ENCODE measurements at regions not wholly inside any gene's neighbourhood (a gene's known extent, or its start where the extent isn't known, plus 50 kb on each side); places are given as distances from the start of the nearest gene placed in this dataset.

- no peak for DNase-seq (ENCODE audit: low read depth in 2 of 2)
Observed at GRCh38 chr17:79169861-79170260, 95.2 kb downstream of the ENGASE start.

DNA sequence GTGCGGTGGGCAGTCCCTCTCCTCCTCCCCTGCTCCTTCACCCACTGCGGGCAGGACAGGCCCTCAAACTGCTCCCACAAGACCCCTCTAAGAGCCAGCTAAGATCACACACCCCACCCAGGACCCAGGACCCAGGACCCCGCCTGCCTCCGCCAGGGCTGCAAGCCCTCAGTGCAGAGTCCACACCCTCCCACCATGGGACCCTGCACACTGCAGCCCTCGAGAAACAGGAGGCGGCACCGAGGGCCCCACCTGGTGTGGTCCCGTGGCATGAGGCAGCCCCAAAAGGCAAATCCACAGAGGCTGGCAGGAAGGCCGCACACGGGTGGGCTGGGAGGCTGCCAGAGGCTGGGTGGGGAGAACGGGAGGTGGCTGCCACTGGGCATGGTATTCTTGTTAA, 94.7 kb downstream of the ENGASE start:
- no peak for DNase-seq (ENCODE audit: low read depth in 2 of 2)

- no peak for DNase-seq (ENCODE audit: low read depth in 2 of 2)
Observed at GRCh38 chr17:79168486-79169055, 93.9 kb downstream of the ENGASE start.

DNA sequence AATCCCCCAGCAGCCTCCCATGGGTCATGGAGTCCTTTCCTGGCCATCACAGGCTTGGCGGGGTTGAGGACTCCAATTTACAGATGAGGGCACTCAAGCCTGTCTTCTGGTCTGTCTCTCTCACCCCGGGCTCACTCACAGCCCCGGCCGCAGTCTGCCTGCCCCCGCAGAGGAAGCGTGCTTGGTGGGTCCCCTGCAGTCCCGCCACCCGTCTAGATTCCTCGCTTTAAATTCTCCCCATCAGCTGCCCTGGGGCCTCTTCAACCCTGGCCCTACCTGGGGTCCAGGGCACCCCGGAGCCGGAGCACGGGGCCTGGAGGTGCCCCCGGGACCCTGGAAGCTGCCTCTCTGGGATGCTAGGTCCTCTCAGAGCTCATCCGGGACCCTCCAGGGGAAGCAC, 92.9 kb downstream of the ENGASE start:
- DNase-seq (ENCODE audit: low read depth in 2 of 2): no peak

DNA sequence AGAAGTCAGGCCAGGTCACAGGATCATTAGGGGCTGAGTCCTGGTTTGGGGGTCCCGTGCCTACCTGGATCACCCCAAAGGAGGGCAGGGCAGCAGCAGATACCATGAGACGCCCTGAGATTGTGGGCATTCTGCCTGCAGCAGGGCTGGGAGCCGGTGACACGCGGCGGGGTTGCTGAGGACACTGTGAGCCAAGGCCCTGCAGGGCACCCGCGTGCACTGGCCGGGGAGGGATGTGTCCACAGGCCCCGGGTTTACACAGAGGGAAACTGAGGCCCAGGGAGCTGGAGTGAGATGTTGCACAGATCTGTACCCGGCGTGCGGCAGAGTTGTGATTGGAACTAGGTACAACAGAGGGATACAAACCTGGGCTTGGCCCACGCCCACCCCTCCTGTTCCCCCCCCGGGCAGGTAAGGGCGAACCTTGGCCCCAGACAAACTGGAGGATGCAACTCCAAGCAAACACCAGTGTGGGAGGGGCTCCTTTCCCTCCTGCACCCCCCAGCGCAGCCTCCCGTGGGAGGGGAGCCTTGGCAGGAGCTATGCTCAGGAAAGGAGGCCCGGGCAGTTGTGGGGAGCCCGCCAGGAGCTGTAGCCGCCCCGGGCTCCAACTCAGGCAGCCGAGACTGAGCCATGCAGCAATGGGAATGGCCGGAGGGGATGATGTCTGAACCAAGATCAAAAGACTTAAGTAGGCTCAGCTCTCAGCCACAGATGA, 91.3 kb downstream of the ENGASE start:
- DNase-seq (ENCODE audit: low read depth in 2 of 2): no peak

GRCh38 chr17:79164913-79165695, 90.5 kb downstream of the ENGASE start:
- no peak for DNase-seq (ENCODE audit: low read depth in 2 of 2)

DNA sequence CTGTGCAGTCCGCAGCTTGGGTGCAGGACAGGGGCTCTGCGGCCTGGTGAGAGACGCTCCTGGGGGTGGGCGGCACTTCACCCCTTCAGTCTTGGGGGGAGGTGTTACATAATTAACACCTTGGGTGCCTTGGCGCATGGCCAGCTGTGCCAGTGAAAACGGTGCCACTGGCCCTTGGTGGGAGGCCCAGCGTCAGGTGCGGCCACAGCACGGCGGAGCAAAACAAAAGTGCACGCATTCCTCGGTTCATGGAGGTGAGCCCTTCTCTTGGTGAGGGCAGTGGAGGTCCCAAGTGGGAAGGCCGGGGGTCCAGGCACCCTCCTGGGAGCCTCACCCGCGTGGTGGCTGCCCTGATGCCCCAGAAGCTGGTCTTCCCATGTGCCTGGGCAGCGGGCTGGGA, 89.8 kb downstream of the ENGASE start:
- no peak for DNase-seq (ENCODE audit: low read depth in 2 of 2)

DNA sequence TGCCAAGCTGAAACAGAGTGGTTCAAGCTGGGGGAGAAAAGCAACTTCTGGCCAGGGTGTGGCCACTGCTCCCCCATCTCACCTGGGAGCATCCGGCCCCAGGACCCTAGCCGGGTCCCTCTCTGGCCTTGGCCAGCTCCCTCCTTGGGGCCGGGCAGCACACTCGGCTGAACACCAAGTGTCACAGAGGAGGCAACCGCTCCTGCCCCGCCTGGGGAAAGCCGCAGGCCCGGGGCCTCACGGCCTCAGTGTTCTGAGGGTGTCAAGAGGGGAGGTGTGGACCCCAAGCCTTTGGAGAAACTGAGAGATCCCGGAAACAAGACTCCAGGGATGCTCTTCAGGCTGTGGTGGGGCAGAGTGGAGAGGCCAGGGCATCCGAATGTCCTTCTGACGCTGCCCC, 88.4 kb downstream of the ENGASE start:
- no peak for DNase-seq (ENCODE audit: low read depth in 2 of 2)

DNA sequence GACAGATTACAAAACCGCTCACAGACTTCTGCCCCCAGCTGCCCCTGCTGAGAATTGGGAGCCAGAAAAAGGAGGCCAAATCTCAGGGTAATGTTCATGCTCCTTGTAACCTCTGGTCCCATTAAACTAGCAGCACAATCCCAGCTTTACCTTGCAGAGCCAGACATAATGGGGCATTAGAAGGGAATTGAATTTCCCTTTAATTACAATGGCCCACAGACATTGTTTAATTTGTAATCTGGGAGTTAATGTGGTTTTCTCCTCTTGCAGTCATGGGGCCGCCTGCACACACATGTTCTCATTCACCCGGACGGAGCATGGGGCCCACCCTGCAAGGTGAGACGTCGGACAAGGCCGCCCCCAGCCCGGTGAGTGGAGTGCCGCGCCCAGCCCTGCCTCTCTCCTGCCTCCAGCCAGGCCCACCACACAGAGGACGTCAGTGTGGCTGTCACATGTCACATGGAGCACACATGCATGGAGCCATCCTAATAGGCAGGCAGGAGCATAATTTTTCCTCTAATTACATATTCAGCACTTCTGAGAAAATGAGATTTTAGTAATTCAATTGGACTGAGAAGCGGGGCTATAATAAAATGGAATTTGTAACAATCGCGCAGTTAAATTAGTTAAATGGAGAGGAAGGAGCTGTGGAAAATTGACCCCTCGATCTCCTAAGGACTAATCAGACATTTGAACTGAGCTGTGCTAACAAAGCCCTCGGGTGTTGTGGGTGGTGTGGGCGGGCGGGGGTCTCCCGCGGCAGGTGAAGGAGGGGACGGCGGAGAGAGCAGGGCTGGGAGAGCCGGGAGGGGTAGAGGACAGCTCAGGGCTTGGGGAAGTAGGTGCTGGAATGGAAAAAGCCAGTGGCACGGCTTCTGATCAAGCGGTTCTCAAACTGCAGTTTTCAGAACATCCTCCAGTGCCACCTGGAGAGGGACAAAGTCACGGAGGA, 87.7 kb downstream of the ENGASE start:
- DNase-seq (ENCODE audit: low read depth in 2 of 2): no peak

DNA sequence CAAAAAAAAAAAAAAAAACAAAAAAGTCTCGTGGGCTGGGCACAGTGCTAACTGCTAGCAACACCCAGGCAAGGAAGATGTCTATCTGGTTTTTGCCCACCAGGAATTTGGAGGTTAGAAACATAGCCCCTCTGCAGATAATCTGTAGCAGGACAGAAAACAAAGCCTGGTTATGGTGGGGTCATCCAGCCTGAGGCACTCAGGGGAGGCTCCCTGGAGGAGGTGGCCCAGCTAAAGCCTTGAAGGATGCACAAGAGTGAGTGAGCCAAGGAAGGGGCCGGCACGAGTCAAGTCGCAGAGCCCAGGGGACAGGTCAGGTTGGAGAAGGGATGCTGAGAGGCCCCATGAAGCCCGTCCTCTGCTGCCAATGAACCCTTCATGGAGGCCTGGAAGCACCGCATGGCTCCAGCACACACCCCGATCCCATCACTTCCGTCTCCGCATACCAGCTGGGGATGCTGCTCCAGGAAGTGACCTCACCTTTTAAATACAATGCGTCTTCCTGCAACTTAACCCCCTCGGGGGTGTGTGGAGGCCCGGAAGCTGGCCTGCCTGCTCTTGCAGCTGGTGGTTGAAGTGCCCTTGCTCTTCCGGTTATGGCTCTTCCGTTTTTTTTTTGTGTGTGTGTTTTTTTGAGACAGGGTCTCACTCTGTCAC, 86.5 kb downstream of the ENGASE start:
- no peak for DNase-seq (ENCODE audit: low read depth in 2 of 2)

GRCh38 chr17:79159926-79160325, 85.3 kb downstream of the ENGASE start:
- DNase-seq (ENCODE audit: low read depth in 2 of 2): no peak

GRCh38 chr17:79159471-79159870, 84.8 kb downstream of the ENGASE start:
- no peak for DNase-seq (ENCODE audit: low read depth in 2 of 2)

GRCh38 chr17:79156463-79157095, 82.0 kb downstream of the ENGASE start:
- no peak for DNase-seq (ENCODE audit: low read depth in 2 of 2)

DNA sequence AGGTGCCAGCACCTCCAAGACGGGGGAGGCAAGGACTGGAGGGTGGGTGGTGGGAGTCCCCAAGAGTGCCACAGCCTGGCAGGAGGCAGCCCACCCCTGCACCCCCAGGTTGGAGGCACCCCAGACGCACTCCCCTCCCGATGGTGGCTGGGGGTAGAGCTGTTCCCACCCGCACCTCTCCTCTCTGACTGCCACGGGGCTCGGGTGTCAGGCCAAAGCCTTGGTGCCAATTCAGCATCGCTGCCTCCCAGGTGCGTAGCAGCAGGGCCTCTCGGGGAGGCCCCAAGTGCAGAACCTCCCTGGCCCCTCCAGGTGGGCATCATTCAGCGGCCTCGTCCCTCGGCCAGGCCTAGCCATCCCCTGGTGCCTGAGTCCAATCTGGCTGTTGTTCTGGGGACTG, 81.1 kb downstream of the ENGASE start:
- no peak for DNase-seq (ENCODE audit: low read depth in 2 of 2)

GRCh38 chr17:79154951-79155585, 80.4 kb downstream of the ENGASE start:
- DNase-seq (ENCODE audit: low read depth in 2 of 2): no peak

DNA sequence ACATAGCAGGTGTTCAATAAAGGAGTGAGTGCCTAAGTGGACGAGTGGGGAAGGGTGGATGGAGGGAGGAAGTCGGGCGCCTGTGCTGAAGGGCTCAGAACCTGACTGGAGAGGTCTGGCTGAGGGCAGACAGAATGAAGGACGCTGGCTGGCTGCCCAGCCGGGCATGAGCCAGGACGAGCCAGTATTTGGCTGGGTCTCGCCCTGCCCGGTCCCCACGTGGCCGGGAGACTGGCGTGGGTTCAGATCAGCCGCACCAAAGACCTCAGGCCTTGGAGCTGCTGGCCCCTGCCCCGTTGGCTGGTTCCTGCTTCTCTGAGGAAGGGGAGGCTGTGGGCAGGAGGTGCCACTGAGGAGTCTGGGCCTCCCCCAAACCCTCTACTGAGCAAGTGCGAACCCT, 79.8 kb downstream of the ENGASE start:
- DNase-seq (ENCODE audit: low read depth in 2 of 2): no peak

DNA sequence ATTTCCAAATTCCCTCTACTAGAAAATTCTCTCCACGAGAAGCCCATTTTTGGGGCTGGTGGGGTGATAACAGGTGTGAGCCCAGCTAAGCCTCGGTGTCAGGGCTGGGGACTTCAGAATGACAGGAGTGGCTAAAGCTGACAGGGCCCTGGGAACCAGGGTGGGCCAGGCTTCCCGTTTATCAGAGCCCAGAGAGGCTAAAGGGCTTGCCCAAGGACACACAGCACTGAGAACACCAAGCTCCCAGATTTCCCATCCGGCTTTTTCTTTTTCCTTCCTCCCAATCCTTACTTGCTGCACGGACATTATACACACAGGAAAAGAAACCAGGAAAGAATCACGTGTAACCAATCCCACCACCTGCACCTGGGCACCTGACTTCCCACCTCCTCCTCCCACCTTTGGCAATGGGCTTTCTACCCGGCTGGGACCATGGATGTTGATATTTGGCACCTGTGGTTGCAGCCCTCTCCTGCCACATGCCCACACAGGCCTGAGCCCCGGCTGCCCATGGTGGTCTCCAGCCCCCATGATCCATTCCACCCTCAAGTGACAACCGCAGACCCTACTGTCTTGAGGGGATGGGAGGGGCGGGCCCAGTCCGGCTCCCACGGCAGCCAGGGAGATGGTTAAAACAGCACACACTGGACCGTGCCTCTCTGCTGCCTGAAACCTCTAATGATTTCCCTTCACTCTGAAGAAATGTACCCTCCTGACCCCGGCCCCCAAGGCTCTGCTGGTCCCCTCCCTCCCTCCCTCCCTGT, 78.9 kb downstream of the ENGASE start:
- no peak for DNase-seq (ENCODE audit: low read depth in 2 of 2)

GRCh38 chr17:79152636-79153035, 78.0 kb downstream of the ENGASE start:
- DNase-seq (ENCODE audit: low read depth in 2 of 2): no peak

DNA sequence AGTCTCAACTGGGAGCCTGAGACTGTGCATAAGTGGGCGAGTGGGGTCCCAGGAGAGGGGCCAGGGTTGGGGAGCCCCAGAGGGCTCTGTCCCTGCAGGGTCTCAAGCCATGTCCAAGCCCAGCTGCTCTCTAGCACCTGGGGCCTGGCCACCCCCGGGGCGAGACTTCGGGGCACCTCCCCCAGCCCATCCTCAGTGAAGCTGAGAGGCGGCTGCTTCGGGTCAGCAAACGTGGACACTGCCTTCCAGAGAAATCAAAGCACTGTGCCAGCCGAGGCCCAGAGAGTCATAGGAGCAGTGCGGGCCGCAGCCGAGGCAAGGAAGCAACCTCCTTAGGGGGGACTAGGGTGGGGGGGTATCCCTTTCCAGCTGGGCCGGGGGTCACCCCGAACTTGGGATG, 77.5 kb downstream of the ENGASE start:
- DNase-seq (ENCODE audit: low read depth in 2 of 2): no peak

DNA sequence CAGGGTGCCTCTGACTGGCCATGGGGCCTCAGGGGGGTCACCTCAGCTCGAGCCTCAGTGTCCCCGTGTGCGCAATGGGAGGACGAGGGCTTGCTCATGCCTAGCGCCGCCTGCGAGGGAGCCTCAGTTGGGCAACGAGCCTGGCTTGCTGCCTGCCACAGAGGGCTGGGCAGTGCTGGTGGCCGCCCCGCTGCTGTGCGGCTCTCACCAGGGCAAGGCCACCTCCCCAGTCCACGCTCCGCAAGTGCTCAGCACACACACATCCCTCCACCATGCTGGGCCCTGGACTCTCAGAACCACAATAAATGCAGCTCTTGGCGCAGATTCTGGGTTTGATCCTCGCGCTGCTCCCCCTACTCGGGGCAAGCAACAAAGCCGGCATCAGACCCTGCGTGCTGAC, 76.2 kb downstream of the ENGASE start:
- no peak for DNase-seq (ENCODE audit: low read depth in 2 of 2)

Measured in stimulated activated CD4-positive, alpha-beta T cell treated with anti-CD3 and anti-CD28 coated beads, Interleukin-1b, Interleukin-23, amount 100 ng/mL, for 4 hours (primary cell).